Spleen (tissue), 7 donors: ENCODE measurements at regions not wholly inside any gene's neighbourhood (a gene's known extent, or its start where the extent isn't known, plus 50 kb on each side); places are given as distances from the start of the nearest gene placed in this dataset.

Source experiments
- POLR2A ChIP-seq, 3 donors: fragments of 450-650 bp; IDR thresholded peaks; one replicate each; pipeline ENCODE4 v1.5.1; 2017; ENCODE audit warnings: antibody characterized with exemption in 3 of 3, mild to moderate bottlenecking in 1 of 3
- POLR2AphosphoS5 ChIP-seq, 3 donors: sonication (generic); formaldehyde crosslinking; IDR thresholded peaks; one replicate each; pipeline ENCODE4 v1.5.1; 2017; ENCODE audit warnings: antibody characterized with exemption in 3 of 3
- TF ChIP-seq, protein P1 (sequence below), 11 experiments: fragments of 200-600 bp in 7 of 11; fragments of 450-650 bp in 4 of 11; sonication (generic) in 4 of 11; IDR thresholded peaks in 8 of 11; conservative IDR thresholded peaks in 3 of 11; 1 replicate in 7 of 11; 2 replicates in 4 of 11; pipeline versions ENCODE4 v1.4.0 to v1.8.0; 2016 to 2021; ENCODE audit warnings: antibody characterized with exemption in 11 of 11, inconsistent platforms in 4 of 11, mild to moderate bottlenecking in 1 of 11
- donor health status: DM: no; HTN: no; CAD: no; lungs with moderate emphysema.
- donor health status: DM: no; HTN: no; CAD: no.
- donor health status: DM: no; HTN: no; CAD: no.

DNA sequence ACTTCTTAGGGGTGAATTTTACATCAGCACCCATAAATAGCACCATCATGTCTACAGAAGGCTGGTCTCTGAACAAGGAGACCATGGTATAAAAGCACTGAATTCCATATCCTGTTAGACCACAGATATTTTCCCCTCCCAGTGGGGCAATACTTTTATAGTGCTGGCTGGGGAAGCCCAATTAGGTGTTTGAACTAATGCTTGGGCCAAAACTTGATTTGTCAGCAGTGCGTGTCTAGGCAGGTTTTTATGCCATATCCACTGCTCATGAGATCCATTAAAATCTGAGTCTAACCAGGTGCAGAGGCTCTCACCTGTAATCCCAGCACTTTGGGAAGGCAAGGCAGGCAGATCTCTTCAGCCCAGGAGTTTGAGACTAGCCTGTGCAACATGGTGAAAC is 623.0 kb downstream of the NPHP4 start:
- TF ChIP-seq POLR2AphosphoS5 (IDR thresholded peaks at IDR 0.05) (no peak), POLR2A (IDR thresholded peaks at IDR 0.05) (no peak)
- TF ChIP-seq, protein P1, sequence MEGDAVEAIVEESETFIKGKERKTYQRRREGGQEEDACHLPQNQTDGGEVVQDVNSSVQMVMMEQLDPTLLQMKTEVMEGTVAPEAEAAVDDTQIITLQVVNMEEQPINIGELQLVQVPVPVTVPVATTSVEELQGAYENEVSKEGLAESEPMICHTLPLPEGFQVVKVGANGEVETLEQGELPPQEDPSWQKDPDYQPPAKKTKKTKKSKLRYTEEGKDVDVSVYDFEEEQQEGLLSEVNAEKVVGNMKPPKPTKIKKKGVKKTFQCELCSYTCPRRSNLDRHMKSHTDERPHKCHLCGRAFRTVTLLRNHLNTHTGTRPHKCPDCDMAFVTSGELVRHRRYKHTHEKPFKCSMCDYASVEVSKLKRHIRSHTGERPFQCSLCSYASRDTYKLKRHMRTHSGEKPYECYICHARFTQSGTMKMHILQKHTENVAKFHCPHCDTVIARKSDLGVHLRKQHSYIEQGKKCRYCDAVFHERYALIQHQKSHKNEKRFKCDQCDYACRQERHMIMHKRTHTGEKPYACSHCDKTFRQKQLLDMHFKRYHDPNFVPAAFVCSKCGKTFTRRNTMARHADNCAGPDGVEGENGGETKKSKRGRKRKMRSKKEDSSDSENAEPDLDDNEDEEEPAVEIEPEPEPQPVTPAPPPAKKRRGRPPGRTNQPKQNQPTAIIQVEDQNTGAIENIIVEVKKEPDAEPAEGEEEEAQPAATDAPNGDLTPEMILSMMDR (IDR thresholded peaks at IDR 0.05 in 8 of 11, conservative IDR thresholded peaks at IDR 0.05 in 3 of 11), result no peak
